Loucy (cell line): ENCODE measurements at regions not wholly inside any gene's neighbourhood (a gene's known extent, or its start where the extent isn't known, plus 50 kb on each side); places are given as distances from the start of the nearest gene placed in this dataset.

Experiments used
- H2AFZ ChIP-seq: fragments of 200-600 bp; sonication (generic); 2 replicates; pipeline ENCODE4 v1.6.0; 2016; ENCODE audit warnings: antibody characterized with exemption, mild to moderate bottlenecking, low read length, moderate library complexity
- H3F3A ChIP-seq: fragments of 200-600 bp; 2 replicates; pipeline ENCODE4 v1.6.0; 2016; ENCODE audit warnings: antibody characterized with exemption, low read depth, mild to moderate bottlenecking
- H3K27me3 ChIP-seq: fragments of 200-600 bp; sonication (generic); 2 replicates; pipeline ENCODE4 v1.6.1; 2014; ENCODE audit warnings: low read length, mild to moderate bottlenecking; ENCODE audit not compliant: insufficient read depth, poor library complexity, severe bottlenecking
- H3K36me3 ChIP-seq: fragments of 200-600 bp; sonication (generic); 2 replicates; pipeline ENCODE4 v1.6.1; 2016; ENCODE audit warnings: low read length; ENCODE audit not compliant: insufficient read depth
- H3K4me1 ChIP-seq: fragments of 200-600 bp; sonication (generic); 2 replicates; pipeline ENCODE4 v1.5.1; 2014; ENCODE audit warnings: low read length, mild to moderate bottlenecking; ENCODE audit not compliant: insufficient read depth, poor library complexity, severe bottlenecking
- H3K4me2 ChIP-seq: fragments of 200-600 bp; sonication (generic); 2 replicates; pipeline ENCODE4 v1.6.0; 2014; ENCODE audit warnings: antibody characterized with exemption, low read length, low read depth, mild to moderate bottlenecking; ENCODE audit not compliant: poor library complexity, severe bottlenecking
- H3K4me3 ChIP-seq: fragments of 200-600 bp; sonication (generic); 2 replicates; pipeline ENCODE4 v1.5.1; 2014; ENCODE audit warnings: low read length, mild to moderate bottlenecking, mixed read lengths; ENCODE audit not compliant: poor library complexity, severe bottlenecking
- H3K79me2 ChIP-seq: fragments of 200-600 bp; sonication (generic); 2 replicates; pipeline ENCODE4 v1.6.1; 2014; ENCODE audit warnings: low read length; ENCODE audit not compliant: insufficient read depth
- H3K9ac ChIP-seq: fragments of 200-600 bp; sonication (generic); 2 replicates; pipeline ENCODE4 v1.6.0; 2014; ENCODE audit warnings: mild to moderate bottlenecking, low read depth, low read length, moderate library complexity; ENCODE audit not compliant: poor library complexity, severe bottlenecking
- H3K9me2 ChIP-seq: fragments of 200-600 bp; sonication (generic); replicated peaks from 2 replicates; pipeline ENCODE4 v1.6.1; 2016; ENCODE audit warnings: low read depth, low read length, mixed read lengths
- H3K9me3 ChIP-seq: fragments of 200-600 bp; sonication (generic); 2 replicates; pipeline ENCODE4 v1.6.1; 2014; ENCODE audit warnings: mild to moderate bottlenecking, antibody characterized with exemption, low read length, low read depth; ENCODE audit not compliant: insufficient read depth
- H4K20me1 ChIP-seq: fragments of 200-600 bp; sonication (generic); 2 replicates; pipeline ENCODE4 v1.6.0; 2014; ENCODE audit warnings: antibody characterized with exemption, low read length, mild to moderate bottlenecking; ENCODE audit not compliant: insufficient read depth, poor library complexity, severe bottlenecking
- CTCF ChIP-seq: fragments of 200-600 bp; sonication (generic); conservative IDR thresholded peaks from 2 replicates; pipeline ENCODE4 v1.5.1; 2014; ENCODE audit warnings: mild to moderate bottlenecking, antibody characterized with exemption, low read length
- EZH2phosphoT487 ChIP-seq: fragments of 200-600 bp; IDR thresholded peaks from 2 replicates; pipeline ENCODE4 v1.6.1; 2018; ENCODE audit warnings: antibody characterized with exemption, mild to moderate bottlenecking, moderate library complexity, borderline replicate concordance

- Histone ChIP-seq H4K20me1 (no peaks in the 10 kb centered on the region), H3F3A (no peaks in the 10 kb centered on the region), H3K9ac (no peak overlapping the region), H3K36me3 (no peaks in the 10 kb centered on the region), H3K9me2 (no peaks in the 10 kb centered on the region), H3K4me3 (no peak overlapping the region), H3K9me3 (no peaks in the 10 kb centered on the region), H3K79me2 (no peaks in the 10 kb centered on the region), H3K4me1 (no peaks in the 10 kb centered on the region), H3K4me2 (no peak overlapping the region), H3K27me3 (no peaks in the 10 kb centered on the region), H2AFZ (no peak overlapping the region)
- TF ChIP-seq EZH2phosphoT487 (no peak), CTCF (no peak)
Observed at GRCh38 chr11:33449798-33450197, 192.6 kb downstream of the HIPK3 start.

- Histone ChIP-seq H4K20me1 (no peaks in the 10 kb centered on the region), H3K9me3 (no peaks in the 10 kb centered on the region), H3K27me3 (no peaks in the 10 kb centered on the region), H3F3A (no peaks in the 10 kb centered on the region), H3K36me3 (no peaks in the 10 kb centered on the region), H3K9ac (no peak overlapping the region), H3K9me2 (no peaks in the 10 kb centered on the region), H3K4me1 (no peaks in the 10 kb centered on the region), H2AFZ (no peak overlapping the region), H3K79me2 (no peaks in the 10 kb centered on the region), H3K4me2 (no peak overlapping the region), H3K4me3 (no peak overlapping the region)
- TF ChIP-seq CTCF (no peak), EZH2phosphoT487 (no peak)
Observed at GRCh38 chr11:33448461-33449130, 191.4 kb downstream of the HIPK3 start.

GRCh38 chr11:33445761-33446161 is 188.6 kb downstream of the HIPK3 start:
- Histone ChIP-seq H3K9me3 (no peaks in the 10 kb centered on the region), H3K4me2 (no peak overlapping the region), H3K9ac (no peak overlapping the region), H4K20me1 (no peaks in the 10 kb centered on the region), H3K27me3 (no peaks in the 10 kb centered on the region), H3K4me3 (no peak overlapping the region), H3K9me2 (no peaks in the 10 kb centered on the region), H3K4me1 (no peaks in the 10 kb centered on the region), H3F3A (no peaks in the 10 kb centered on the region), H2AFZ (no peak overlapping the region), H3K36me3 (no peaks in the 10 kb centered on the region), H3K79me2 (no peaks in the 10 kb centered on the region)
- TF ChIP-seq CTCF (no peak), EZH2phosphoT487 (no peak)
